K562 (cell line): ENCODE measurements at regions not wholly inside any gene's neighbourhood (a gene's known extent, or its start where the extent isn't known, plus 50 kb on each side); places are given as distances from the start of the nearest gene placed in this dataset.

Experiments used
- ATAC-seq: fragments of 200-7000 bp; cut with Tn5 transposase; 3 replicates; pipeline ENCODE4 v1.9.1; 2020; ENCODE audit warnings: moderate library complexity
- BruUV-seq: library from RNA; stranded (reverse); fragments of 400-500 nt; replicated peaks from 2 replicates; lab custom pipeline; 2021; lab: Mats Ljungman, UMichigan
- CTCF ChIA-PET: fragments of 300-600 bp; formaldehyde crosslinking; extraction: SDS; loops from one replicate; lab custom pipeline; 2021; ENCODE audit warnings: low intra/inter-chr PET ratio; lab: Yijun Ruan, JAX
- POLR2A ChIA-PET: fragments of 300-600, 350-650 bp; sonication (Branson Sonifier 250); formaldehyde crosslinking; extraction: SDS; loops from one replicate; lab custom pipeline; 2021; ENCODE audit warnings: antibody characterized with exemption, inconsistent platforms; lab: Yijun Ruan, JAX
- DNase-seq, 4 experiments: peaks; one replicate each; pipeline versions ENCODE4 v3.0.0 to v3.0.0-alpha.2; 2011 to 2018; ENCODE audit warnings: low spot score in 3 of 4, mixed read lengths in 3 of 4; ENCODE audit errors: extremely low read depth in 1 of 4
- FAIRE-seq: peaks from 2 replicates; lab custom pipeline; 2011; peaks lifted over from hg19 to GRCh38; lab: Jason Lieb, UNC
- H2AFZ ChIP-seq: 2 replicates; pipeline ENCODE4 v1.6.0; 2011; ENCODE audit warnings: low read depth, low read length, control low read depth, inconsistent platforms
- H3K27ac ChIP-seq: fragments of 200-600 bp; 3 replicates; pipeline ENCODE4 v1.8.0; 2011; ENCODE audit warnings: low read depth, mild to moderate bottlenecking, control low read depth, inconsistent platforms, low read length, moderate library complexity, mixed read lengths; ENCODE audit errors: extremely low read depth
- H3K27me3 ChIP-seq, 2 experiments: fragments of 300-600 bp in 1 of 2; 2 replicates in 1 of 2; 3 replicates in 1 of 2; pipeline versions ENCODE4 v1.6.0 to v1.8.0; 2011; ENCODE audit warnings: inconsistent platforms in 2 of 2, low read length in 2 of 2, mild to moderate bottlenecking in 1 of 2, mixed read lengths in 1 of 2, moderate library complexity in 1 of 2; ENCODE audit not compliant: control insufficient read depth in 2 of 2, insufficient read depth in 2 of 2
- H3K36me3 ChIP-seq: fragments of 300-600 bp; 3 replicates; pipeline ENCODE4 v1.8.0; 2011; ENCODE audit warnings: mild to moderate bottlenecking, low read length, inconsistent platforms; ENCODE audit not compliant: control insufficient read depth, insufficient read depth
- H3K4me1 ChIP-seq, 2 experiments: fragments of 200-600 bp in 1 of 2; replicated peaks in 1 of 2; 2 replicates in 1 of 2; 3 replicates in 1 of 2; pipeline versions ENCODE4 v1.5.1 to v1.8.0; 2011; ENCODE audit warnings: inconsistent platforms in 2 of 2, low read length in 2 of 2, mild to moderate bottlenecking in 1 of 2, mixed read lengths in 1 of 2, moderate library complexity in 1 of 2; ENCODE audit not compliant: control insufficient read depth in 2 of 2, insufficient read depth in 2 of 2
- H3K4me2 ChIP-seq: 2 replicates; pipeline ENCODE4 v1.6.1; 2011; ENCODE audit warnings: low read length, control low read depth, inconsistent platforms, mixed read lengths; ENCODE audit not compliant: insufficient read depth
- H3K4me3 ChIP-seq: fragments of 200-600 bp; sonication (generic), shearing (Covaris generic); 2 replicates; pipeline ENCODE4 v1.5.1; 2016; ENCODE audit warnings: control low read depth, inconsistent platforms
- H3K79me2 ChIP-seq: fragments of 200-600 bp; 3 replicates; pipeline ENCODE4 v1.8.0; 2011; ENCODE audit warnings: low read length, inconsistent platforms; ENCODE audit not compliant: control insufficient read depth, insufficient read depth
- H3K9ac ChIP-seq, 2 experiments: 2 replicates each; pipeline versions ENCODE4 v1.6.0 to v1.6.1; 2011; ENCODE audit warnings: low read depth in 2 of 2, low read length in 2 of 2, control low read depth in 1 of 2, inconsistent platforms in 1 of 2, mild to moderate bottlenecking in 1 of 2, mixed read lengths in 1 of 2; ENCODE audit not compliant: insufficient read depth in 1 of 2
- H3K9me1 ChIP-seq: one replicate; pipeline ENCODE4 v1.6.0; 2011; ENCODE audit warnings: inconsistent platforms, mild to moderate bottlenecking, low read length, moderate library complexity; ENCODE audit not compliant: control insufficient read depth, insufficient read depth
- H3K9me3 ChIP-seq: replicated peaks from 2 replicates; pipeline ENCODE4 v1.5.1; 2011; ENCODE audit warnings: low read depth, low read length, inconsistent platforms; ENCODE audit not compliant: control insufficient read depth, insufficient read depth
- H4K20me1 ChIP-seq: replicated peaks from 2 replicates; pipeline ENCODE4 v1.6.1; 2011; ENCODE audit warnings: low read length, inconsistent platforms, mixed read lengths; ENCODE audit not compliant: control insufficient read depth, insufficient read depth
- MLX ChIP-seq, 2 experiments: fragments of 450-650 bp in 1 of 2; sonication (generic) in 1 of 2; formaldehyde crosslinking; conservative IDR thresholded peaks; 2 replicates each; pipeline versions ENCODE4 v1.4.0 to v1.8.1; 2020 to 2022; ENCODE audit warnings: mild to moderate bottlenecking in 1 of 2, missing genetic modification reagents in 1 of 2
- MYC ChIP-seq, 2 experiments: fragments of 250-450 bp in 1 of 2; sonication (Bioruptor Pico) in 1 of 2; IDR thresholded peaks; 2 replicates each; pipeline versions ENCODE4 v1.5.1 to v1.6.1; 2012 to 2021; ENCODE audit warnings: low read depth in 2 of 2, borderline replicate concordance in 1 of 2, improper control_type of control experiment in 1 of 2, low read length in 1 of 2, mild to moderate bottlenecking in 1 of 2, moderate library complexity in 1 of 2
- STAT5A ChIP-seq: IDR thresholded peaks from 2 replicates; pipeline ENCODE4 v1.6.1; 2012; ENCODE audit warnings: low read length, inconsistent platforms, borderline replicate concordance
- TSHZ1 ChIP-seq: fragments of 250-450 bp; sonication (Bioruptor Pico); IDR thresholded peaks from 2 replicates; pipeline ENCODE4 v1.4.0; 2020; ENCODE audit warnings: mild to moderate bottlenecking, moderate library complexity
- ZNF407 ChIP-seq: fragments of 450-650 bp; IDR thresholded peaks from 2 replicates; pipeline ENCODE4 v1.6.1; 2016; ENCODE audit warnings: low read depth
- ZNF717 ChIP-seq: fragments of 250-450 bp; sonication (Bioruptor Pico); IDR thresholded peaks from 2 replicates; pipeline ENCODE4 v1.5.0; 2021
- WGBS: fragments of 100-300 bp; shearing (Covaris generic); methylation state at CpG from one replicate; pipeline ENCODE4 v1.1.6; 2016; ENCODE audit warnings: low coverage, mixed read lengths; ENCODE audit not compliant: insufficient coverage; ENCODE audit errors: missing lambda C conversion rate; 5-methylcytosine and 5-hydroxymethylcytosine counted together
- in situ Hi-C: fragments of 300-500 bp; cut with MboI; formaldehyde crosslinking; loops from 4 replicates; pipeline ENCODE4 v1.15.0; 2018; ENCODE audit warnings: inconsistent platforms, mixed read lengths
- intact Hi-C: fragments of 100-400 bp; cut with micrococcal nuclease; formaldehyde crosslinking; loops from 2 replicates; pipeline ENCODE4 v1.14.2; 2022

- TF ChIP-seq ZNF407 (no peak), MYC (IDR thresholded peaks at IDR 0.05; ENCODE audit: low read depth, low read length) (no peak), MYC (CRISPR knock-in tag; IDR thresholded peaks at IDR 0.05; ENCODE audit: borderline replicate concordance, low read depth) (no peak)
These were observed 555.5 kb upstream of the NR5A2 start (continued) for GRCh38 chr1:199472018-199472417.

- 0 out of 2 replicates have a peak, but pooled peaks cover 2% of the 10 kb centered on the region for H3K9me3 ChIP-seq
- no peak for FAIRE-seq
- no peak overlapping the region for H2AFZ ChIP-seq
- in situ Hi-C loops (no loop called here), intact Hi-C loops (no loop called here)
- H3K36me3 ChIP-seq = no peaks in the 10 kb centered on the region
- no TSS peak for BruUV-seq
- CTCF ChIA-PET = no interaction called here
- H3K79me2 ChIP-seq = no peaks in the 10 kb centered on the region
- under 1% methylated on average over 6 of the region's 6 CpGs for WGBS
- POLR2A ChIA-PET = no interaction called here
- H3K4me2 ChIP-seq = no peak overlapping the region
- no peaks in the 10 kb centered on the region for H3K27me3 ChIP-seq
- ATAC-seq = no peak
- no peaks in the 10 kb centered on the region for H3K9me1 ChIP-seq
- no peaks in the 10 kb centered on the region for H3K4me1 ChIP-seq
- no peak for DNase-seq
- H3K9ac ChIP-seq = no peak overlapping the region
- H4K20me1 ChIP-seq = no peaks in the 10 kb centered on the region
- no peak overlapping the region for H3K4me3 ChIP-seq
- H3K27ac ChIP-seq = no peak overlapping the region
- TF ChIP-seq MLX (CRISPR knock-in tag; conservative IDR thresholded peaks at IDR 0.05) (no peak), STAT5A (no peak), TSHZ1 (CRISPR knock-in tag) (no peak), ZNF717 (CRISPR knock-in tag) (no peak)
These were observed 554.5 kb upstream of the NR5A2 start for GRCh38 chr1:199472978-199473377.
